GM20000 (cell line): ENCODE measurements at regions not wholly inside any gene's neighbourhood (a gene's known extent, or its start where the extent isn't known, plus 50 kb on each side); places are given as distances from the start of the nearest gene placed in this dataset.
A peak's percentile ranks its signal among the peaks of the same experiment; 100 is the strongest.
"Not testable (repeated sequence)": the region's sequence is repeated elsewhere in the genome, so short reads cannot be mapped to it uniquely, and the experiment has no call there.

ENCODE experiments used
- DNase-seq: peaks from one replicate; pipeline ENCODE4 v3.0.0; 2012; ENCODE audit warnings: low spot score
- CTCF ChIP-seq: IDR thresholded peaks from 2 replicates; pipeline ENCODE4 v1.5.1; 2012; ENCODE audit warnings: mild to moderate bottlenecking, control low read depth; ENCODE audit errors: extremely low read depth, missing control alignments

GRCh38 chr5:147098233-147098790, 136.5 kb upstream of the STK32A start:
- DNase-seq, result peak; percentile 11
- peak; percentile 23 for TF ChIP-seq CTCF

- DNase-seq, result no peak
- TF ChIP-seq CTCF, result no peak
Observed at GRCh38 chr5:147101659-147102369, 133.0 kb upstream of the STK32A start.

GRCh38 chr5:147112899-147113298, 121.9 kb upstream of the STK32A start:
- no peak for TF ChIP-seq CTCF
- no peak for DNase-seq

GRCh38 chr5:147113967-147114366, 120.9 kb upstream of the STK32A start:
- no peak for DNase-seq
- TF ChIP-seq CTCF, result no peak

GRCh38 chr5:147139759-147140158, 95.1 kb upstream of the STK32A start:
- not testable (repeated sequence) for DNase-seq

GRCh38 chr5:147140558-147140957, 94.3 kb upstream of the STK32A start:
- TF ChIP-seq CTCF, result no peak
- DNase-seq, result no peak

- DNase-seq, result not testable (repeated sequence)
Observed at GRCh38 chr5:147141580-147141979, 93.2 kb upstream of the STK32A start.

GRCh38 chr5:147143215-147143614, 91.6 kb upstream of the STK32A start:
- no peak for TF ChIP-seq CTCF
- no peak for DNase-seq
